Epithelial cell of proximal tubule (primary cell): ENCODE measurements at regions not wholly inside any gene's neighbourhood (a gene's known extent, or its start where the extent isn't known, plus 50 kb on each side); places are given as distances from the start of the nearest gene placed in this dataset.

Experiments
- DNase-seq: peaks from one replicate; pipeline ENCODE4 v3.0.0-alpha.2; 2011; ENCODE audit warnings: low read depth
- H3K4me3 ChIP-seq: 2 replicates; pipeline ENCODE4 v1.5.1; 2011; ENCODE audit warnings: low read depth, mild to moderate bottlenecking, low read length
- TF ChIP-seq, protein P1 (sequence below): conservative IDR thresholded peaks from 2 replicates; pipeline ENCODE4 v1.5.1; 2012; ENCODE audit warnings: low read depth, mild to moderate bottlenecking, low read length

DNA sequence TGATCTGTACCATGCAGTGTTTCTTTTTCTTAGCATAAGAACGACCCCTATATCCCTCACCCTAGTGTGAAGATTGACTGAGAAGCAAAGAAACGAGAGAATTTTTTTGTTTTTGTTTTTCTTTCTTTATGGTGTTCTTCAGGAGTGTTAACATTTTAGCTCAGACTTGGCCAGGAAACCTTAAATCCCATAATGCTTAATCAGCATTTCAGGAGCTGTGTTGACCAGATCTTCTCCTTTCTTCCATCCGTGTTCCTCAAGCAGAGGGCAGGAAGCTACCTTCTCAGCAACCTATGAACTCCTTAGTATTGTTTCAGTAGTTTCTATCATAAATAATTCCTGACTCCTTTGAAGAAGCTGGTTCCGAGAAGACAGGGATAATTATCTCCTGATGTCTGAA, 1501.5 kb downstream of the STIM2 start:
- no peak for DNase-seq
- TF ChIP-seq, protein P1, sequence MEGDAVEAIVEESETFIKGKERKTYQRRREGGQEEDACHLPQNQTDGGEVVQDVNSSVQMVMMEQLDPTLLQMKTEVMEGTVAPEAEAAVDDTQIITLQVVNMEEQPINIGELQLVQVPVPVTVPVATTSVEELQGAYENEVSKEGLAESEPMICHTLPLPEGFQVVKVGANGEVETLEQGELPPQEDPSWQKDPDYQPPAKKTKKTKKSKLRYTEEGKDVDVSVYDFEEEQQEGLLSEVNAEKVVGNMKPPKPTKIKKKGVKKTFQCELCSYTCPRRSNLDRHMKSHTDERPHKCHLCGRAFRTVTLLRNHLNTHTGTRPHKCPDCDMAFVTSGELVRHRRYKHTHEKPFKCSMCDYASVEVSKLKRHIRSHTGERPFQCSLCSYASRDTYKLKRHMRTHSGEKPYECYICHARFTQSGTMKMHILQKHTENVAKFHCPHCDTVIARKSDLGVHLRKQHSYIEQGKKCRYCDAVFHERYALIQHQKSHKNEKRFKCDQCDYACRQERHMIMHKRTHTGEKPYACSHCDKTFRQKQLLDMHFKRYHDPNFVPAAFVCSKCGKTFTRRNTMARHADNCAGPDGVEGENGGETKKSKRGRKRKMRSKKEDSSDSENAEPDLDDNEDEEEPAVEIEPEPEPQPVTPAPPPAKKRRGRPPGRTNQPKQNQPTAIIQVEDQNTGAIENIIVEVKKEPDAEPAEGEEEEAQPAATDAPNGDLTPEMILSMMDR: no peak

DNA sequence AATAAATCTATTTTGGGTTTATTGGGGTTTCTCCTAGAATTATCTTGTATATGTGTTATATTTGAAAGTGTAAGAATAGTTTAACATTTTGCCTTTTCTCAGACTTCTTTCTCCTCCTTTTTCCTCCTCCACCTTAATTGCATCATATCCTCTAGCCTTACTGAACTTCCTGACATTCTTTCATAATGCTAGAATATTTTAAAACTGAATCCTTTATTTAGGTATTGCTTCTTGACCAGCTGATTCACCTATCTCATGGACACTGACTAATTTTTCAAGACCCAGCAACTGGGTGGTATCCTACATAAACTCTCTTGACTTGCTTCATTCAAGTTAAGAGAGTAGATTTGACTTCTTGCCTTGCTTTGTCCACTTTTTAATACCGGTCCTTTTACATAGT, 1508.9 kb downstream of the STIM2 start:
- H3K4me3 ChIP-seq: no peak overlapping the region
- TF ChIP-seq, protein P1: no peak
- DNase-seq: no peak

More for the DNA sequence above, 1501.5 kb downstream of the STIM2 start:
- H3K4me3 ChIP-seq: no peak overlapping the region

DNA sequence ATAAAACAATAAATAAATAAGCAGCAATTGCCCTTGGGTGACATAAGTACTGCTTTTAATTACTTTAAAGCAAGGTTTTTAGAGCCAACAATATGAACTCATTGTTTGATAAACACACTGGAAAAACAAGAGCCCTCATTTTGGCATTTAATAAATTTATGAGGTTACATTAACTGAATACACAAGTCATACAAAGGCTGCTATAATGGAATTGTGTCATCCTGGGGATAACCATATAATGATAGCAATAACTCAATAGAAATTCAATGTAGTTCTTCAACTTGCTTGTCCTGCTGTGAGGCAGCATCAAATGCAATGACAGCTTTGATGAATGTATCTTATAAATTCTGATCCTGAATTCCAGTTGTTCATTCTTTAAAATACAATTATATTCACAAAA, 1512.5 kb downstream of the STIM2 start:
- TF ChIP-seq, protein P1: no peak
- no peak for DNase-seq
- no peak overlapping the region for H3K4me3 ChIP-seq

DNA sequence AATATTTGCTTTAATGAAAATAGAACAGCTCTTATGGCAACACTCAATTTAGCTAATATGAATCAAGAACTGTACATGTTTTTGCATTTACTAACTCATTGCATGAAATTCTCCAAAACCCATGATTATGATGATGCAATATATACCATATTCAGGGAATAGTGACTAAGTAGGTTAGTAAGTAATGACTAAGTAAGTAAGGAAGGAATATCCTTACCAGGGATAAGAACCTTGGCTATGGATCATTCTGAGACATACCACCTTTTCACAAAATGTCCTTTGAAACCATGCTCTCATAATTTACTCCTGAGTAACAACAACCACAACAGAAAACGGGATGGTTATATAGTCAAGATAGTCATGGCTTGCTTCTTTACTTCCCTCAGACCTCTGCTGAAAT, 1513.0 kb downstream of the STIM2 start:
- no peak overlapping the region for H3K4me3 ChIP-seq
- TF ChIP-seq, protein P1: no peak
- DNase-seq: no peak

DNA sequence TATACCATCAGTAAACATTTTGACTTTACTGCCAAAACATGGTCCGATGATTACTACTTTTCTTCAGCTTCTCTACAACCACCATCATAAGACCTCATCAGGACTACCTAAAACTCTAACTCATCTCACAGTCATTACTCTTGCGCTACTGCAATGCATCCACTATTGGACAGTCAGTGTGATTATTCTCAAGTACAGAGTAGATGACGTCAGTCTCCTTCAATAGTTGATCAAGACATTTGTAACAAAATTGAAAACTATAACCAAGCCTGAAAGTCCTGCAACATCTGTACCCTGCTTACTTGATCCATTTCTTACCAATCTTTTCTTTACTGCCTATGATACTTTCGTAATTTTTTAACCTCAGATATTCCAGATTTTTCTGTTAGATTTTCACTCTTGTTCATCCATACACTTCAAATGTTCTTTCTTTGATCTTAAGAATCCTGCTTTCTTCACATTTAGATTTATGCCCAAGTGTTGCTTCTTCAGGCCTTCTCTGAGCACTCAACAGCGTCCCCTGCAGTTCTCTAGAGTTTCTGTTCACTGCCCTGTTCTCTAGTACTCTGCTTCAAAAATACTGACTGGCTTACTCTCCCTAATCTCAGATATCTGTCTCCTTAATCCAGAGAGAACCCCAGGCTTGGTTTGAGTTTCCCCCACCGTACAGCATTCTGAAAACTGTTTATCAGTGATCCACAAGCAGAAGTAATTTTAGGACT, 1517.6 kb downstream of the STIM2 start:
- no peak overlapping the region for H3K4me3 ChIP-seq
- TF ChIP-seq, protein P1: no peak
- no peak for DNase-seq

DNA sequence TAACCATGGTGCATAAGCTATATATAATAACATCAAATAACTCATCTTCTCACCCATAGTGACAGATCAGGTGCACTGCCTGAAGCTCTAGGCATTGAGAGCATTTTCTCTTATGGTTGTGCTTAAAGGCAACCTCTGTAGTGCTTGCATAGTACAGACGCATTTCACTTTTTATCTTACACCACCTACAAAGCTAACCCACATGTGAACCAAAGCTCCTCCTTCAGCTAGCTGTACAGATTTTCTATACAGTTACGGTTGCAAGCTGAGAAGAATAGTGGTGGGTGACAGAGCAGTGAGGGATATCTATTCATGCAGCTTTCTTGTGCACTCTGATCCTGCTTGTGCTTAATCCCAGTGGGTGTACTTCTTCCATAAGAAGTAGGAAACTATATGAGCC, 1525.2 kb downstream of the STIM2 start:
- TF ChIP-seq, protein P1: no peak
- H3K4me3 ChIP-seq: no peak overlapping the region

DNA sequence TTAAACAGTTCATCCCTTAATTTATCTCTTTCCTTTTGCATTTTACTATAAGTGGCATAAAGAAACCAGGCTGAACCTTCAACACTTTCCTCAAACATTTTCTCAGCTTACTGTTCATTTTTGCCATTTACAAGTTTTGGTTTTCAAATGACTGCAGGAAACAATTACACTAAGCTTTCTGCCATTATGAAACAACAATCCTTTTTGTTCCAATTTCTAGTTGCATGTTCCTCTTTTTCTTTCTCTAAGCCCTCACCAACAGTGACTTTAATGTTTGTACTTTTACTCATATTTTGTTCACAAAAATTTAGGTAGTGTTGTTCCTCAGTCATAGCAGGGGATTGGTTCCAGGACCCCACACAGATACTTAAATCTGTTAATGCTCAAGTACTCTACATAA, 1526.1 kb downstream of the STIM2 start:
- TF ChIP-seq, protein P1: no peak
- no peak overlapping the region for H3K4me3 ChIP-seq
- no peak for DNase-seq

More for the DNA sequence above, 1525.2 kb downstream of the STIM2 start:
- DNase-seq: no peak
